ENCODE measurements at regions not wholly inside any gene's neighbourhood (a gene's known extent, or its start where the extent isn't known, plus 50 kb on each side); places are given as distances from the start of the nearest gene placed in this dataset.

DNA sequence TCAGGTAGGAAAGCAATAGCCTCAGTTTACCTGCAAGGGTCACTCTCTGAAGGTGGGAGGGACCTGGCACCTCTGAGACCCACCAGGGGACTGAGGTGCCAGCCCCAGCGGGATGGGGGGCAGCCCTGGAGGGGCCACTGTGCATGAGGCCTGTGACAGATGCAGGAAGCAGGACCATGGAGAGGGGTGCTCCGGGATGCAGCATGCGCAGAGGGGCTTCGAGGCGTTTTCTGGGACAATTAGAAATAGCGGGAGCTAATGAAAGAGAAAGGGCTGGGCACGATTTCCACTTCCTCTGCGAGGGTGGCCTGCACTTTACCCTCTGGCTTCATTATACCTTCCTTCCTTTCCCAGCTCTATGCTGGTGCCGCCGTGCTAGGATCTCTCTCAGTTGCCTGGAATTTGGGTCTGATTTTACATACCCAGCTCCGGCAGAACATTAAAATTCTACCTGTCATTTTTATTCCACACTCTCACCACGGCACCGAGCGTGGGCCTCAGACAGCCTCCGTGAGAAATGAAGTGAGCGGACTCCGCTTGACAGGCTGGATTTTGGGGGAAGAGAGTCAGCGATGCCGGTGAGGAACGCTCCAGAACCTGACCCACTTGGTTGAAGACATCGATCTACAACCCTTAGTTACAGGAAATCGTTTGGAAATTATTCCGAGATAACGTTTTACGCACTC, 333.9 kb upstream of the PFKP start:
- Mint-ChIP-seq H3K9me3 (no peaks in the 10 kb centered on the region), H3K36me3 (no peaks in the 10 kb centered on the region), H3K27ac (no peak overlapping the region), H3K4me1 (no peaks in the 10 kb centered on the region), H3K27me3 (ENCODE audit: insufficient read depth, low read depth) (peaks cover 12% of the 10 kb centered on the region), H3K4me3 (no peak overlapping the region)
- no peaks in the 10 kb centered on the region for H3K4me1 ChIP-seq
- no peak for DNase-seq (ENCODE audit: low spot score)
- no peak overlapping the region for H3K27ac ChIP-seq
- no peaks in the 10 kb centered on the region for H3F3A ChIP-seq (ENCODE audit: low read depth)
- H3K4me2 ChIP-seq = no peak overlapping the region
- no peaks in the 10 kb centered on the region for H3K27me3 ChIP-seq
- no peaks in the 10 kb centered on the region for H3K79me2 ChIP-seq (ENCODE audit: low read depth)
- no peak overlapping the region for H2AFZ ChIP-seq (replicated peaks)
- no peaks in the 10 kb centered on the region for H3K9me3 ChIP-seq (ENCODE audit: low read depth)
- H3K36me3 ChIP-seq = no peaks in the 10 kb centered on the region
- H3K9ac ChIP-seq = no peak overlapping the region
- H3K4me3 ChIP-seq = no peak overlapping the region
- TF ChIP-seq EZH2 (IDR thresholded peaks at IDR 0.05) (no peak), EZH2phosphoT487 (IDR thresholded peaks at IDR 0.05) (no peak)
- TF ChIP-seq, protein P1, sequence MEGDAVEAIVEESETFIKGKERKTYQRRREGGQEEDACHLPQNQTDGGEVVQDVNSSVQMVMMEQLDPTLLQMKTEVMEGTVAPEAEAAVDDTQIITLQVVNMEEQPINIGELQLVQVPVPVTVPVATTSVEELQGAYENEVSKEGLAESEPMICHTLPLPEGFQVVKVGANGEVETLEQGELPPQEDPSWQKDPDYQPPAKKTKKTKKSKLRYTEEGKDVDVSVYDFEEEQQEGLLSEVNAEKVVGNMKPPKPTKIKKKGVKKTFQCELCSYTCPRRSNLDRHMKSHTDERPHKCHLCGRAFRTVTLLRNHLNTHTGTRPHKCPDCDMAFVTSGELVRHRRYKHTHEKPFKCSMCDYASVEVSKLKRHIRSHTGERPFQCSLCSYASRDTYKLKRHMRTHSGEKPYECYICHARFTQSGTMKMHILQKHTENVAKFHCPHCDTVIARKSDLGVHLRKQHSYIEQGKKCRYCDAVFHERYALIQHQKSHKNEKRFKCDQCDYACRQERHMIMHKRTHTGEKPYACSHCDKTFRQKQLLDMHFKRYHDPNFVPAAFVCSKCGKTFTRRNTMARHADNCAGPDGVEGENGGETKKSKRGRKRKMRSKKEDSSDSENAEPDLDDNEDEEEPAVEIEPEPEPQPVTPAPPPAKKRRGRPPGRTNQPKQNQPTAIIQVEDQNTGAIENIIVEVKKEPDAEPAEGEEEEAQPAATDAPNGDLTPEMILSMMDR (IDR thresholded peaks at IDR 0.05) = no peak
- H4K20me1 ChIP-seq (ENCODE audit: low read depth) = no peaks in the 10 kb centered on the region

DNA sequence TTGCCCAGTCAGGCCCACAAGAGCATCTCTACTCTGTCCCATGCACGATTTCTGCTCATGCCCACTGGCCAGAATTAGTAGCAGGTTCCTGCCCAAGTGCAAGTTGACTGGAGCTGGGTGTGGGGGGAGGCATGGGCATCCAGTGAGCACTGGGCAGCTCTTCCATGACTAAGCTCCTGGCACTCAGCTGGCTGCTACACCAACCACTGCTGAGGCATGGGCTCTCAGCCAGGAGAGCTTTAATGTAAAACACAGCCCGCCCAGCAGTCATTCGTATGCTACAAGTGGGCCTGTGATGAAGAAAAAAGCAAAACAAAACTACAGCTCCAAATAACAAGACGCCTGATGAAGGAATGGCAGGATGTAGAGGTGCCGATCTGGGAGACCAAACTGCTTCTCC, 335.4 kb upstream of the PFKP start:
- H3K9me3 Mint-ChIP-seq = no peaks in the 10 kb centered on the region
- H3K27ac ChIP-seq = no peak overlapping the region
- no peak overlapping the region for H3K4me2 ChIP-seq
- H3K4me3 ChIP-seq = no peak overlapping the region
- no peaks in the 10 kb centered on the region for H3K27me3 ChIP-seq
- DNase-seq (ENCODE audit: low spot score) = no peak
- no peaks in the 10 kb centered on the region for H3K36me3 ChIP-seq
- H3K27ac Mint-ChIP-seq = no peak overlapping the region
- no peak overlapping the region for H3K9ac ChIP-seq
- H3K79me2 ChIP-seq (ENCODE audit: low read depth) = no peaks in the 10 kb centered on the region
- no peaks in the 10 kb centered on the region for H3K36me3 Mint-ChIP-seq
- no peaks in the 10 kb centered on the region for H3K4me1 Mint-ChIP-seq
- H4K20me1 ChIP-seq (ENCODE audit: low read depth) = no peaks in the 10 kb centered on the region
- peaks cover 12% of the 10 kb centered on the region for H3K27me3 Mint-ChIP-seq (ENCODE audit: insufficient read depth, low read depth)
- no peaks in the 10 kb centered on the region for H3K4me1 ChIP-seq
- no peaks in the 10 kb centered on the region for H3K9me3 ChIP-seq (ENCODE audit: low read depth)
- no peaks in the 10 kb centered on the region for H3F3A ChIP-seq (ENCODE audit: low read depth)
- TF ChIP-seq EZH2 (IDR thresholded peaks at IDR 0.05) = no peak
- no peak for TF ChIP-seq EZH2phosphoT487 (IDR thresholded peaks at IDR 0.05)
- TF ChIP-seq, protein P1 (IDR thresholded peaks at IDR 0.05) = no peak
- no peak overlapping the region for H2AFZ ChIP-seq (replicated peaks)
- no peak overlapping the region for H3K4me3 Mint-ChIP-seq

- no peak overlapping the region for H2AFZ ChIP-seq (replicated peaks)
- no peak overlapping the region for H3K27ac ChIP-seq
- Mint-ChIP-seq H3K27ac (no peak overlapping the region), H3K27me3 (ENCODE audit: insufficient read depth, low read depth) (peaks cover 10% of the 10 kb centered on the region), H3K4me3 (no peak overlapping the region), H3K9me3 (no peaks in the 10 kb centered on the region), H3K4me1 (no peaks in the 10 kb centered on the region), H3K36me3 (no peaks in the 10 kb centered on the region)
- H3K4me3 ChIP-seq = no peak overlapping the region
- H4K20me1 ChIP-seq (ENCODE audit: low read depth) = no peaks in the 10 kb centered on the region
- TF ChIP-seq EZH2phosphoT487 (IDR thresholded peaks at IDR 0.05) (no peak), EZH2 (IDR thresholded peaks at IDR 0.05) (no peak)
- TF ChIP-seq, protein P1 (IDR thresholded peaks at IDR 0.05) = no peak
- no peaks in the 10 kb centered on the region for H3K9me3 ChIP-seq (ENCODE audit: low read depth)
- H3K4me1 ChIP-seq = no peaks in the 10 kb centered on the region
- H3K9ac ChIP-seq = no peak overlapping the region
- no peaks in the 10 kb centered on the region for H3K79me2 ChIP-seq (ENCODE audit: low read depth)
- no peak overlapping the region for H3K4me2 ChIP-seq
- H3K27me3 ChIP-seq = no peaks in the 10 kb centered on the region
- H3K36me3 ChIP-seq = no peaks in the 10 kb centered on the region
- DNase-seq (ENCODE audit: low spot score) = no peak
- H3F3A ChIP-seq (ENCODE audit: low read depth) = no peaks in the 10 kb centered on the region
These were observed 338.2 kb upstream of the PFKP start for GRCh38 chr10:2729197-2729596.
